B cell (primary cell): ENCODE measurements at regions not wholly inside any gene's neighbourhood (a gene's known extent, or its start where the extent isn't known, plus 50 kb on each side); places are given as distances from the start of the nearest gene placed in this dataset.
"Not testable (repeated sequence)": the region's sequence is repeated elsewhere in the genome, so short reads cannot be mapped to it uniquely, and the experiment has no call there.

Source experiments
- ATAC-seq: fragments of 200-7000 bp; cut with Tn5 transposase; one replicate; pipeline ENCODE4 v1.10.0; 2021; ENCODE audit warnings: low read depth, mild to moderate bottlenecking, moderate number of reproducible peaks, moderate library complexity
- CTCF ChIA-PET: fragments of 350-600 bp; sonication (Branson Sonifier 250); formaldehyde crosslinking; loops from one replicate; lab custom pipeline; 2021; ENCODE audit warnings: antibody characterized with exemption, inconsistent platforms; lab: Charles Lee
- POLR2A ChIA-PET: fragments of 350-600 bp; sonication (Branson Sonifier 250); formaldehyde crosslinking; loops from one replicate; lab custom pipeline; 2021; ENCODE audit warnings: antibody characterized with exemption; lab: Charles Lee
- DNase-seq: peaks from one replicate; pipeline ENCODE4 v3.0.0; 2013
- H2AFZ ChIP-seq: 2 replicates; pipeline ENCODE4 v1.6.1; 2012; ENCODE audit warnings: mild to moderate bottlenecking, low read depth, low read length; ENCODE audit not compliant: insufficient read depth, poor library complexity, severe bottlenecking
- H3K27ac ChIP-seq, 2 donors: 1 replicate in 1 of 2; 2 replicates in 1 of 2; pipeline ENCODE4 v1.5.1; 2012 to 2013; ENCODE audit warnings: low read length in 2 of 2, mild to moderate bottlenecking in 2 of 2, moderate library complexity in 1 of 2
- H3K27me3 ChIP-seq, 4 experiments: fragments of 200-600 bp in 1 of 4; sonication (generic) in 1 of 4; replicated peaks in 1 of 4; 1 replicate in 2 of 4; 2 replicates in 2 of 4; pipeline versions ENCODE4 v1.6.1 to v1.7.0; 2013 to 2016; ENCODE audit warnings: low read length in 3 of 4, mild to moderate bottlenecking in 2 of 4, mixed read lengths in 1 of 4, moderate library complexity in 1 of 4; ENCODE audit not compliant: insufficient read depth in 4 of 4, control insufficient read depth in 3 of 4; ENCODE audit errors: control extremely low read depth in 1 of 4
- H3K36me3 ChIP-seq, 2 experiments: replicated peaks in 1 of 2; 1 replicate in 1 of 2; 2 replicates in 1 of 2; pipeline versions ENCODE4 v1.6.1 to v1.7.1; 2013; ENCODE audit warnings: low read length in 1 of 2; ENCODE audit not compliant: insufficient read depth in 2 of 2, control insufficient read depth in 1 of 2; ENCODE audit errors: control extremely low read depth in 1 of 2, extremely low read depth in 1 of 2
- H3K4me1 ChIP-seq, 2 donors: fragments of 200-600 bp in 1 of 2; sonication (generic) in 1 of 2; 1 replicate in 1 of 2; 2 replicates in 1 of 2; pipeline versions ENCODE4 v1.5.1 to v1.6.1; 2013 to 2017; ENCODE audit warnings: low read length in 2 of 2; ENCODE audit not compliant: control insufficient read depth in 2 of 2, insufficient read depth in 2 of 2
- H3K4me2 ChIP-seq: replicated peaks from 2 replicates; pipeline ENCODE3; 2012; ENCODE audit warnings: mild to moderate bottlenecking, low read depth, low read length; ENCODE audit not compliant: poor library complexity, severe bottlenecking
- H3K4me3 ChIP-seq, 5 experiments: fragments of 200-600 bp in 1 of 5; sonication (generic) in 1 of 5; 1 replicate in 3 of 5; 2 replicates in 2 of 5; pipeline versions ENCODE4 v1.5.1 to v1.7.0; 2011 to 2016; ENCODE audit warnings: low read length in 4 of 5, mild to moderate bottlenecking in 4 of 5, low read depth in 2 of 5, control low read depth in 1 of 5, moderate library complexity in 1 of 5; ENCODE audit not compliant: insufficient read depth in 1 of 5; ENCODE audit errors: control extremely low read depth in 1 of 5, extremely low read depth in 1 of 5
- H3K79me2 ChIP-seq: fragments of 200-600 bp; sonication (generic); one replicate; pipeline ENCODE4 v1.6.0; 2016; ENCODE audit warnings: low read length; ENCODE audit not compliant: control insufficient read depth, insufficient read depth
- H3K9ac ChIP-seq: fragments of 200-600 bp; sonication (generic); 2 replicates; pipeline ENCODE4 v1.6.1; 2017; ENCODE audit warnings: mild to moderate bottlenecking, low read length, moderate library complexity
- H3K9me3 ChIP-seq, 3 donors: one replicate each; pipeline versions ENCODE4 v1.6.1 to v1.7.1; 2013; ENCODE audit warnings: low read length in 2 of 3; ENCODE audit not compliant: control insufficient read depth in 2 of 3, insufficient read depth in 1 of 3; ENCODE audit errors: control extremely low read depth in 1 of 3
- H4K20me1 ChIP-seq: 2 replicates; pipeline ENCODE4 v1.6.0; 2012; ENCODE audit warnings: mild to moderate bottlenecking, low read length; ENCODE audit not compliant: insufficient read depth, control insufficient read depth, poor library complexity, severe bottlenecking
- H3K27ac Mint-ChIP-seq: one replicate; pipeline ENCODE4 v1.8.0; 2021; ENCODE audit warnings: mixed read lengths
- H3K27me3 Mint-ChIP-seq: one replicate; pipeline ENCODE4 v1.8.0; 2021; ENCODE audit warnings: mixed read lengths
- H3K4me1 Mint-ChIP-seq: one replicate; pipeline ENCODE4 v1.8.0; 2021; ENCODE audit warnings: mixed read lengths
- H3K4me3 Mint-ChIP-seq: one replicate; pipeline ENCODE4 v1.8.0; 2021; ENCODE audit warnings: mixed read lengths
- H3K9me3 Mint-ChIP-seq: one replicate; pipeline ENCODE4 v1.8.0; 2022; ENCODE audit warnings: mixed read lengths; ENCODE audit not compliant: insufficient read depth
- EZH2 ChIP-seq: IDR thresholded peaks from 2 replicates; pipeline ENCODE4 v1.6.1; 2012; ENCODE audit warnings: borderline replicate concordance, low read depth, mild to moderate bottlenecking, moderate library complexity, low read length; ENCODE audit not compliant: insufficient read depth, poor library complexity, severe bottlenecking
- WGBS: methylation state at CpG from one replicate; pipeline ENCODE4 v1.1.5; 2013; ENCODE audit warnings: missing lambda C conversion rate; ENCODE audit not compliant: insufficient coverage; 5-methylcytosine and 5-hydroxymethylcytosine counted together
- intact Hi-C: fragments of 100-400 bp; cut with micrococcal nuclease; formaldehyde crosslinking; loops from one replicate; pipeline ENCODE4 v1.10.0; 2022
- TF ChIP-seq, protein P1 (sequence below): fragments of 200-600 bp; IDR thresholded peaks from one replicate; pipeline ENCODE4 v1.8.0; 2022; ENCODE audit warnings: antibody characterized with exemption, mild to moderate bottlenecking

DNA sequence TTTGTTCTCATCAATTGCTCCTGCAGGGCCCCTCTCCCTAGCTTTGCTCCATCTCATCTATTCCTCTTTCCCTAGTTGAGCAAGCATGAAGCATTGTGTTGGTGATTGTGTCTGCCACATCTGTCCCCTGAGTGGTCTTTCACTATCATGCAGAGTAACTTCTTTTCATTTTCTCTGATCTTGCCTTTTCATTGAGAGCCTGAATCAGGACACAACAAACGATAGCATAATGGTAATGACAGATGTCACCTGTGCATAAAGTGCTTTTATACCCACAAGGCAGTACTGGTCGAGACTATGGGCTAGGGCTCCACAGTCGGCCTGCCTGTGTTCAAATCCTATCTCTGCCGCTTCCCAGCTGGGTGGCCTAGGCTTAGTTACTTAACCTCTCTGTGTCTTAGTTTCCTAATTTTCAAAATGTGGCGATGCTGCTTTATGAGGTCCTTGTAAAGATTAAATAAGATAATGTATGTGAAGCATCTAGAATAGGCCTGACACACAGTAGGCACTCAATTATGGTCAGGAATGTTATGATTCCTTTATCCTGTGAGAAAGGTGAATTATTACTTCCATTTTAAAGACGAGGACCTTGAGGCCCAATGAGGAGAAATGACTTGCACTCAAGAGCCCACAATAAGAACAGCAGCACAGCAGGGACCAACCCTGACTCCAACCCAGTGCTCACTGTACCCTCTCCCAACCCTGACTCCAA, 137.1 kb upstream of the ZNF618 start:
- ATAC-seq (peak; percentile 41), DNase-seq (peak; percentile 12)
- Histone ChIP-seq H3K27ac (no peak overlapping the region), H3K9ac (no peak overlapping the region), H3K9me3 (peaks cover 0 to 3% (median 0%) of the 10 kb centered on the region in 3 donors), H3K4me1 (no peaks in the 10 kb centered on the region), H2AFZ (no peak overlapping the region), H3K27me3 (peaks cover 0 to 2% (median 0%) of the 10 kb centered on the region in 4 experiments), H3K36me3 (no peaks in the 10 kb centered on the region), H4K20me1 (no peaks in the 10 kb centered on the region), H3K79me2 (no peaks in the 10 kb centered on the region), H3K4me2 (no peak overlapping the region), H3K4me3 (no peak overlapping the region)
- Mint-ChIP-seq H3K27ac (no peak overlapping the region), H3K4me1 (no peaks in the 10 kb centered on the region), H3K4me3 (no peak overlapping the region), H3K9me3 (no peaks in the 10 kb centered on the region), H3K27me3 (peaks cover 10% of the 10 kb centered on the region)
- WGBS: 87% methylated on average over 4 of the region's 6 CpGs
- intact Hi-C loops: no loop called here
- ChIA-PET CTCF (no interaction called here), POLR2A (no interaction called here)
- TF ChIP-seq, protein P1, sequence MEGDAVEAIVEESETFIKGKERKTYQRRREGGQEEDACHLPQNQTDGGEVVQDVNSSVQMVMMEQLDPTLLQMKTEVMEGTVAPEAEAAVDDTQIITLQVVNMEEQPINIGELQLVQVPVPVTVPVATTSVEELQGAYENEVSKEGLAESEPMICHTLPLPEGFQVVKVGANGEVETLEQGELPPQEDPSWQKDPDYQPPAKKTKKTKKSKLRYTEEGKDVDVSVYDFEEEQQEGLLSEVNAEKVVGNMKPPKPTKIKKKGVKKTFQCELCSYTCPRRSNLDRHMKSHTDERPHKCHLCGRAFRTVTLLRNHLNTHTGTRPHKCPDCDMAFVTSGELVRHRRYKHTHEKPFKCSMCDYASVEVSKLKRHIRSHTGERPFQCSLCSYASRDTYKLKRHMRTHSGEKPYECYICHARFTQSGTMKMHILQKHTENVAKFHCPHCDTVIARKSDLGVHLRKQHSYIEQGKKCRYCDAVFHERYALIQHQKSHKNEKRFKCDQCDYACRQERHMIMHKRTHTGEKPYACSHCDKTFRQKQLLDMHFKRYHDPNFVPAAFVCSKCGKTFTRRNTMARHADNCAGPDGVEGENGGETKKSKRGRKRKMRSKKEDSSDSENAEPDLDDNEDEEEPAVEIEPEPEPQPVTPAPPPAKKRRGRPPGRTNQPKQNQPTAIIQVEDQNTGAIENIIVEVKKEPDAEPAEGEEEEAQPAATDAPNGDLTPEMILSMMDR: no peak
- TF ChIP-seq EZH2: no peak

GRCh38 chr9:113739605-113740507, 136.3 kb upstream of the ZNF618 start:
- H3K27me3 ChIP-seq, DNase-seq, intact Hi-C loops, H3K4me1 Mint-ChIP-seq, H3K27ac Mint-ChIP-seq, H4K20me1 ChIP-seq, H3K4me3 ChIP-seq, H3K4me2 ChIP-seq, H3K4me3 Mint-ChIP-seq, H3K79me2 ChIP-seq, H2AFZ ChIP-seq, H3K27ac ChIP-seq, H3K36me3 ChIP-seq, ATAC-seq, H3K27me3 Mint-ChIP-seq, H3K9ac ChIP-seq, H3K4me1 ChIP-seq, H3K9me3 ChIP-seq, H3K9me3 Mint-ChIP-seq, POLR2A ChIA-PET, CTCF ChIA-PET: not testable (repeated sequence)
- WGBS: 91% methylated on average over 2 of the region's 2 CpGs

- H3K9me3 Mint-ChIP-seq, H3K9ac ChIP-seq, H3K4me1 Mint-ChIP-seq, H3K27ac Mint-ChIP-seq, ATAC-seq, POLR2A ChIA-PET, H4K20me1 ChIP-seq, H3K79me2 ChIP-seq, H3K27me3 ChIP-seq, DNase-seq, H3K9me3 ChIP-seq, intact Hi-C loops, CTCF ChIA-PET, H3K4me1 ChIP-seq, H3K4me3 ChIP-seq, H3K4me2 ChIP-seq, H3K36me3 ChIP-seq, H3K4me3 Mint-ChIP-seq, H3K27ac ChIP-seq, H2AFZ ChIP-seq: not testable (repeated sequence)
- 83% methylated on average over 4 of the region's 8 CpGs for WGBS
- H3K27me3 Mint-ChIP-seq: peaks cover 14% of the 10 kb centered on the region
These were observed 135.3 kb upstream of the ZNF618 start for GRCh38 chr9:113740508-113741500.
